Right forelimb (tissue), 1 donor: ENCODE measurements at regions not wholly inside any gene's neighbourhood (a gene's known extent, or its start where the extent isn't known, plus 50 kb on each side); places are given as distances from the start of the nearest gene placed in this dataset.
A peak's percentile ranks its signal among the peaks of the same experiment; 100 is the strongest.

Experiments
- DNase-seq: peaks from one replicate; pipeline ENCODE4 v3.0.0-alpha.2; 2018

DNA sequence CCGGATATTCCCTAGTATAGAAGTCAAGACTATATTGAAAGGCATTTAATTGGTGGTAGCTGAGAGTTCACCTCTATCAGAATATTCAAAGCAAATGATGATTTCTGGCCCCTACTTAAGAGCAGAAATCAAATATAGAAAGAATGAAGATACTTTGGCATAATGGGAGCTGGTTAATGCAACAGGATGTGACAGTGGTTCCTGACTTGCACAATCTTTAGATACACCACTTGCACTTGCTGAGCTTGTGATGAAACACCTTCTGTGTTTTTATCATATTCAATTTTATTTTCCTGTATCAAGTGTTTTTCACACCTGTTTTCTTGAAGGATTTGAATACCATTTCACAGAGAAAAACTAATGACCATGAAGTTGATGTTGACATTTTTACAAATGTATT, 124.1 kb upstream of the CDH19 start:
- DNase-seq = no peak

DNA sequence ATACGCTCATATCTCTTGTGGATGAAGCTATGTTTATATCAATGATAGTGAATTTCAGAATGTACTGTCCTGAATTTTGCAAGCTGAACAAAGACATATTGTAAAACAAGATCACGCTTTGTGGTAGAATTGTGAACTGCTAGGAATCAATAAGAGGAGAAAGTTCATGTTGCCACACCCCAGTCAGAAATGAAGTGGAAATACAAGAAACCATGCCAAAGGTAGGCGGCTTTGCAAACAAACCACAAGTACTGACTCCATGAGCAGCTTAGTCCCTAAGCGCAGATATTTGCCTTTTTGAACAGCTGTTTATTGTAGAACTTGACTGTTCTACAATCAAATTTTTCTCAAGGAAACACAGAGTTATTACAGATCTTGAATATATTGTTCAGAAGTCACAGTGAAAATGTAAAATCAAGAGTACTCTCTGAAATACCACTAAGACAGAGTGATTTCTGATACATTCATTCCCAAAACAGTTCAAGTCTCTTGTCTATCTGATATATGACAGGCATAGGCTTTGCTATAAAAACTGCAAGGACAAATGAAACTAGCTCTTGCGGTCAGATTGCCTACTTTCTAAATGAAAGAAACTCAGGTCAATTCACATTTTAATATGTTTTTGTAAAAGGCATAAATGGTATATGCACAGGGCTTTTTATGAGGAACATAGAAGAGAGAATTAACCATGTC, 120.9 kb upstream of the CDH19 start:
- no peak for DNase-seq

DNA sequence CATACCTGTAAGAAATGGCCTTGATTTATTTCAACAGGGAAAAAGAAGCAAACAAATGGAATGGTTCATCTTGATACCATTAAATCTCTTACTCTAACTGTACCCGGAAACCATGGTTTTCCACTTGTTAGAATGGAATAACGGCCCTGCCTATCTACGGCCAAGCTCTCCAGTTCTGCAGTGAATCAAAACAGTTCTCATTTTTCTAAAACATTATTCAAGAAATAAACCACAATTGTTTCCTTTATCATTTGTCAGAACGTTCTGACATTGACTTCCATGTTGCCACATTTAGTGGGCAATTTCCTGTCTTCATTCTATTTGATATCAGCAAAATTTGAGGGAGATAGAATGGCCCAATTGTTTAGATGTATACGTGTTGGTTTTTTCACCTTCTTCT, 118.8 kb upstream of the CDH19 start:
- DNase-seq = no peak

DNA sequence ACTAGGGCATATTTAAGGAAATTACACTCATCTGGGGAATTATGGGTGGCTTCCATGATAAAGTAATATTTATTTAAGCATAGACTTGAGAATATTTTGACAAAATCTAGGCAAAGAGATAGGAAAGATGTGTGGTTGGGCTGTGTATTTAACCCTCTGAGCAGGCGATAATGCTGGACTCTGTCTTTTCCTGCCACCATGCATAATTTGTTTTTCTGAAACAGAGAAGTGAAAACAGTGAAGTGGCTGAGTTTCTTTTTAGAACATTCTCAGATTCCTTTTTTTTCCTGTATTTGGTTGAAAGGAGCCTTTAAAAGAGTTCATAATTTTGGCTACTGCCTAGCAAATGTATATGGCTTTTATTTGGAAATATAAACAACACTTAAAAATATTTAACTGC, 104.8 kb upstream of the CDH19 start:
- no peak for DNase-seq

DNA sequence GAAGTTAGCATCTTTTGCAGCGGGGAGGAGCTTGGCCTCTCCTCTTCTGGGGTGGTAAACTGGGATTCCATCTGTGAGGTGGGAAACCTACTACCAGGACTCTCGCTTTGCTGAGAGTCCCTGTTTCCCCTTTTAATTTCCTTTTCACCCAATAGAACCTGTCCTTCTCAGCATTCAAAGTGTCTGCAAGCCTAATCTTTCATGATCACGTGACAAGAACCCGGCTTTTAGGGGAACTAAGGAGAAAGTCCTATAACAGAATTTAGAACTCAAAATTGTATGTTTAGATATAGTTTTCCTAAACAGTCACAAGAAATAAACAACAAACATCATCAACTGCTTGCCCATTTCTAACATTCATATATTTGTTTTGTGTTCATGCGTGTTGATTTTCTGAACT, 103.6 kb upstream of the CDH19 start:
- DNase-seq = no peak

DNA sequence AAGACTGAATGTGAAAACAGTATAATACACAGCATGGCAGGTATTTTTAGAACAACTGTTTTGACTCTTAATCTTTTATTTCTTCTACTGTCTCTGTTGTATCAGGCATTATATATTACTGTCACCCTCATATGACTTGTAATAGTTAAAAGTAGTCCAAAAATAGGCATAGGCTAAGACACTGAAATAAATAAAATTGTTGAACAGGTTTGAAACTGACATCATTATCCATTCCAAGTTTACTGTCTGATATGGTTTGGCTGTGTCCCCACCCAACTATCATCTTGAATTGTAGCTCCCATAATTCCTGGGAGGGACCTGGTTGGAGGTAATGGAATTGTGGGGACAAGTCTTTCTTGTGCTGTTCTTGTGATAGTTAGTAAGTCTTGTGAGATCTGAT, 91.4 kb upstream of the CDH19 start:
- DNase-seq = no peak

DNA sequence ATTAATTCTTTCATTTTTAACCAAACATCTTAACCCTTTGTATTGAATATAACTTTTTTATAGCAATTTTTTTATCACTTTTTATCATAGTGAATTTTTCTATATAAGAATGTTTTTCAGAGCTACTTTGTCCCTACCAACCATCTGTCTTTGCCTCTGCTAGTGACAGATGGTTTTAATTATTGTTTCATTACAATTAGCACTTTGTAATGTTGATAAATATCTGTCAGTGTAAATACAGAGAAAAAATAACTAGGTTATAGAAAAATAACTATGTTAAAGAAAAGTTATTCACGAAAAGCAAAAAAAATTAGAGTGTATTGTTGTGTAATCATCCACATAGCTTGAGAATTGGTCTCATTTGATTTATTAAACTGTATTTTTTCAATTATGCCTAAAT, 91.0 kb upstream of the CDH19 start:
- no peak for DNase-seq

DNA sequence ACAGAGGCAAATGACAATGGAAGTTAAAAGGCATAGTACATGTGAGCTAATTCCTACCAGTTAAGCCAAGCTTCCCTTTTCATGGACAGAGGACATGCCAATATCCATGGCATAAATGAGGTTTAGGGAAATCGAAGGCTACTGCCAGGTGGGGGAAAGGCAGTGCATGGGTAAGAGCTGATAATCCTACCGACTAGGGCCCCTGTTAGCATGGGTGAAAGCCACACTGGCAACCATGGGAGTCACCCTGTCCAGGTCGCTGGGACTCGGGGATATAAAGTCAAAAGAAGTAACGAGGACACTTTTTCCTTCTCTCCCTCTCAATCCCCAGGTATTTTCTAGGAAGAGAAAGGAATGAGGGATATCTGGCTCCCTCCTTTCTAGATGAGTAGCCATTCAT, 83.7 kb upstream of the CDH19 start:
- DNase-seq = no peak

DNA sequence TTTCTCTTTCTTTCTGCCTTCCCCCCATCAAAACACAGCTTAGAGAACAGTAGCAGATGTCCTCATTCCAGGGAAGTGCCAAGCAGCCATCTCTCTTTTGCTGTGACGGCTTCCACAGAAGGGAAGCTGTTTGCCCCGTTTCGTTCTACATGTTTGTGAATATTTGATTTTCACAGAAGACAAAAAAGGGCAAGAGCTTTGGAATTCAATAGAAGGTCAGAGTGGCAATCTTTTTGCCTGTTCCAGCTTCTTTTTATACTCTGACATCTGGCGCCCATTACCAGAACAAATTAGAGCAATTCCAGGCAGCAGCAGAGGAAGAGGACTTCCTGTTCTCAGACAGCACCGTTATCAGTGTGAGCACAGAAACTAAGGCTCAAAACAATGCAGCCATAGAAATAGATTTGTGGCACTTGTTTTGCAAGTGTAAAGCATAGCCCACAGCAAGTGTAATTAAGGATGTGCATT, 79.0 kb upstream of the CDH19 start:
- DNase-seq = peak; percentile 45

DNA sequence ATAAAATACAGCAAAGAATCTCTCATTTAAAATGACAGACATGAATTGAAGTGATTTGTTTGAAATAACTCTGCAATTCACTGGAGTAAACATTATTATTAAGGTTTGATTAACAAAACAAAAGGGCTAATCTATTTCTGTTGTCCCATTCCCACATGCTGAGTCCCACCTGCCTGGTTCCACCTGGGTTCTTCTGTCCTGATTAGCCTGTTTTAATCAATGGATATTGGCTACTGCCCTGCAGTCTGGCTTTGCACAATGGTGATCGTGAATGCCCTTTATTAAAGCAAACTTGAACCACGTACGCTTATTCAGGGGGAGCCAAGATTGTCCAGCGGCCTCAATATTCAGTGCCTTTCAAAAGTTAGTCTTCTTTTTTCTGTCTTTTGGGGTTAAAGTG, 72.8 kb upstream of the CDH19 start:
- DNase-seq = no peak

DNA sequence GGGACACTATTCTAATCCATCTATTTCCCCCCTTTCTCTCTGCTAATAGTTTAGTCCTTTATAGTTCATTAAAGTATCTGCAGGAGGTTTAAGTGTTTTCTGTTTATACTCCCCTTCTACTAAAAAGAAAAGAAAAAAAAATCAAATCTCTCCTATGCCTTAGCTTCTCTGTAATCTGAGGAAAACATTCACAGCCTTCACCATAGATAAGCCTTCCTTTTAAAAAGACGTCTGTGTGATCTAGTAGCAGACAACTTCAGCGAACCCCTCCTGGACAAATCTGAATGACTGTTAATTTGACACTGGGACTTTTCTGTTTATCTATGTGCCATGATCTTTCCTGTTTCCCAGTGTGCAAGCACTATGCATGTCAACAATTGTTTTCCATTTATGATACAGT, 70.4 kb upstream of the CDH19 start:
- no peak for DNase-seq

DNA sequence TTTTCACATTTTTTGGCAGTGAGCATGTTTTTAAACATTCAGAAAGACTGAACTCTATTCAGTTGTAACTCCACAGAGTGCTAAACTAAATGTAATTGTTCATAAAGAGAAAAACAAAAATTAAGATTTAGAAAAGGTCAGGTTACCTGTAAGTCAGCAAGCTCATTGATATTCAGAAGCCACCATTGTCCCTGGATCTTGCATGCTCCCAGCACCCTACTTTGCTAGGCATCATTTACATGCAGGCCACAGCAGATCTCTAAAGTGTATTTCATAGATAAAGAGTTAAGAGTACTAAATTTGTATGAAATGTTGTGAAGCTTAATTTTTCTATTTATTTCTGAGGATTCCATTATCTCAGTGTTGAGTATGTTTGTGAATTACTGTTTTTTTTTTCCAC, 64.8 kb upstream of the CDH19 start:
- no peak for DNase-seq

DNA sequence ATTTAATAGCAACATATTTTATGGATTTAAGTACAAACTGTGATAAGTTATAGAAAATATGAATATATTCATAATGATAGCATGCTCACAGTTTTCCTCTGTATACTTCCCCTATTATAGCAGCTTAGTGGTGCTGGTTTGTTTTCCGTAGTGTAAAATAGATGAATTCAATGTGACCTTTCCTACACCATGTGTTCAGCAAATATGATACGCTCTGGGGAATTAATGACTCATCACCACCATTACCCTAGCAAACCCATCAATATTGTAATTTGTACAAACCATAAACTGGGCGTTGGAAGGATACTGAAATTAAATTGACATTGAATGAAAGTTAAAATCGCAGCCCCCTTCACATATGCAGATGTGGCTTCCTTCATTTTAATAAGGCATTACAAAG, 58.7 kb upstream of the CDH19 start:
- DNase-seq = no peak

DNA sequence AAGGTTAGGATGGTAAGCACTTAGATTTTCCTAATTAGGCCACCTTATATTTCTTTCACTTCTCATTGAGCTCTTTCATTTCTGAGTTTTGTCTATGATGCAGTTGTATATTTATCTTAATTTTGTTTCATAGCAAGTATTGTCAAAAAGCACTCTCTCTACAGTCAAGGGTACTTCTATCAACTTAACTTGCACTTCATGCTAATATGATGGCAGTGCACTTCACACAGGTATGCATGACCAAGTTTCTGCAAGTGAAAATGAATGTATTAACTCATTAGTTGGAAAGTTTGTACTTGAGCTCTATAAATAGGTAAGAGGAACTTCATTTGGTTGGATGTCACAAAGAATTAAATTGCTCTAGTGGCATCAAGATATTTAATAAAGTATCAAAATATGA, 51.5 kb upstream of the CDH19 start:
- DNase-seq = no peak
